HG03095 (cell line): ENCODE measurements at regions not wholly inside any gene's neighbourhood (a gene's known extent, or its start where the extent isn't known, plus 50 kb on each side); places are given as distances from the start of the nearest gene placed in this dataset.

Source experiments
- ATAC-seq: cut with Tn5 transposase; IDR thresholded peaks from one replicate; pipeline ENCODE4 v1.9.1; 2021; ENCODE audit warnings: moderate library complexity; ENCODE audit not compliant: unreplicated experiment

- no peak for ATAC-seq
Measured at GRCh38 chr20:24112360-24112759, 123.8 kb upstream of the GGTLC1 start.

GRCh38 chr20:24111858-24112257, 123.3 kb upstream of the GGTLC1 start:
- no peak for ATAC-seq

- ATAC-seq = peak; percentile 73
Measured at GRCh38 chr20:24109537-24109936, 121.0 kb upstream of the GGTLC1 start.

- no peak for ATAC-seq
Measured at GRCh38 chr20:24109008-24109407, 120.4 kb upstream of the GGTLC1 start.

- no peak for ATAC-seq
Measured at GRCh38 chr20:24108581-24108980, 120.0 kb upstream of the GGTLC1 start.

GRCh38 chr20:24106801-24107445, 118.3 kb upstream of the GGTLC1 start:
- no peak for ATAC-seq

- no peak for ATAC-seq
Measured at GRCh38 chr20:24106150-24106800, 117.7 kb upstream of the GGTLC1 start.

GRCh38 chr20:24102749-24103333, 114.3 kb upstream of the GGTLC1 start:
- no peak for ATAC-seq

GRCh38 chr20:24102290-24102689, 113.7 kb upstream of the GGTLC1 start:
- ATAC-seq = no peak

GRCh38 chr20:24100370-24101011, 111.9 kb upstream of the GGTLC1 start:
- peak; percentile 88 for ATAC-seq

- ATAC-seq = no peak
Measured at GRCh38 chr20:24098886-24099285, 110.3 kb upstream of the GGTLC1 start.

GRCh38 chr20:24097506-24098245, 109.1 kb upstream of the GGTLC1 start:
- no peak for ATAC-seq

GRCh38 chr20:24096864-24097450, 108.4 kb upstream of the GGTLC1 start:
- ATAC-seq = no peak

- no peak for ATAC-seq
Measured at GRCh38 chr20:24096264-24096663, 107.7 kb upstream of the GGTLC1 start.

- ATAC-seq = no peak
Measured at GRCh38 chr20:24095756-24096155, 107.2 kb upstream of the GGTLC1 start.

GRCh38 chr20:24095303-24095702, 106.7 kb upstream of the GGTLC1 start:
- no peak for ATAC-seq

- ATAC-seq = no peak
Measured at GRCh38 chr20:24089576-24089975, 101.0 kb upstream of the GGTLC1 start.

- no peak for ATAC-seq
Measured at GRCh38 chr20:24086121-24086520, 97.5 kb upstream of the GGTLC1 start.

GRCh38 chr20:24084281-24084680, 95.7 kb upstream of the GGTLC1 start:
- ATAC-seq = no peak

GRCh38 chr20:24081077-24081476, 92.5 kb upstream of the GGTLC1 start:
- no peak for ATAC-seq
